BE2C (cell line): ENCODE measurements at regions not wholly inside any gene's neighbourhood (a gene's known extent, or its start where the extent isn't known, plus 50 kb on each side); places are given as distances from the start of the nearest gene placed in this dataset.

Experiments used
- DNase-seq: peaks from one replicate; pipeline ENCODE4 v3.0.0-alpha.2; 2020
- H3K27me3 ChIP-seq: fragments of 250-450 bp; sonication (Bioruptor Pico); 2 replicates; pipeline ENCODE4 v1.5.1; 2020; ENCODE audit warnings: mild to moderate bottlenecking
- H3K36me3 ChIP-seq: fragments of 250-450 bp; sonication (Bioruptor Pico); 2 replicates; pipeline ENCODE4 v1.5.1; 2020; ENCODE audit warnings: mild to moderate bottlenecking
- H3K4me1 ChIP-seq: fragments of 250-450 bp; sonication (Bioruptor Pico); 2 replicates; pipeline ENCODE4 v1.5.1; 2020
- H3K4me3 ChIP-seq: 2 replicates; pipeline ENCODE4 v1.5.1; 2011; ENCODE audit warnings: low read depth, low read length
- H3K9me3 ChIP-seq: fragments of 250-450 bp; sonication (Bioruptor Pico); 2 replicates; pipeline ENCODE4 v1.5.1; 2020
- CTCF ChIP-seq: IDR thresholded peaks from 2 replicates; pipeline ENCODE4 v1.5.1; 2012; ENCODE audit warnings: mild to moderate bottlenecking, low read depth, low read length

GRCh38 chr1:209485167-209485566 is 98.3 kb upstream of the CAMK1G start:
- Histone ChIP-seq H3K9me3 (no peaks in the 10 kb centered on the region), H3K4me1 (peaks cover 9% of the 10 kb centered on the region), H3K4me3 (no peak overlapping the region), H3K36me3 (no peaks in the 10 kb centered on the region), H3K27me3 (no peaks in the 10 kb centered on the region)
- TF ChIP-seq CTCF: no peak
- DNase-seq: peak; percentile 86

- no peak for TF ChIP-seq CTCF
- no peaks in the 10 kb centered on the region for H3K9me3 ChIP-seq
Measured at GRCh38 chr1:209485751-209486150, 97.8 kb upstream of the CAMK1G start.

GRCh38 chr1:209486861-209487593 is 96.5 kb upstream of the CAMK1G start:
- Histone ChIP-seq H3K9me3 (no peaks in the 10 kb centered on the region), H3K4me1 (peaks cover 9% of the 10 kb centered on the region), H3K4me3 (no peak overlapping the region), H3K27me3 (no peaks in the 10 kb centered on the region), H3K36me3 (no peaks in the 10 kb centered on the region)
- no peak for TF ChIP-seq CTCF
- no peak for DNase-seq

More at GRCh38 chr1:209485751-209486150, 97.8 kb upstream of the CAMK1G start:
- no peak for DNase-seq
- no peaks in the 10 kb centered on the region for H3K36me3 ChIP-seq
- no peaks in the 10 kb centered on the region for H3K27me3 ChIP-seq
- H3K4me1 ChIP-seq: peaks cover 9% of the 10 kb centered on the region
- no peak overlapping the region for H3K4me3 ChIP-seq

- H3K9me3 ChIP-seq: no peaks in the 10 kb centered on the region
- TF ChIP-seq CTCF: peak; percentile 63
- H3K4me3 ChIP-seq: no peak overlapping the region
- no peaks in the 10 kb centered on the region for H3K27me3 ChIP-seq
- H3K4me1 ChIP-seq: peaks cover 9% of the 10 kb centered on the region
- no peaks in the 10 kb centered on the region for H3K36me3 ChIP-seq
- no peak for DNase-seq
Measured at GRCh38 chr1:209490013-209490412, 93.5 kb upstream of the CAMK1G start.

- Histone ChIP-seq H3K4me1 (peaks cover 4% of the 10 kb centered on the region), H3K4me3 (no peak overlapping the region), H3K36me3 (no peaks in the 10 kb centered on the region), H3K9me3 (no peaks in the 10 kb centered on the region), H3K27me3 (no peaks in the 10 kb centered on the region)
- DNase-seq: no peak
- TF ChIP-seq CTCF: no peak
Measured at GRCh38 chr1:209491031-209491430, 92.5 kb upstream of the CAMK1G start.

GRCh38 chr1:209491496-209491895 is 92.0 kb upstream of the CAMK1G start:
- no peak overlapping the region for H3K4me3 ChIP-seq
- no peaks in the 10 kb centered on the region for H3K27me3 ChIP-seq
- no peak for DNase-seq
- H3K9me3 ChIP-seq: no peaks in the 10 kb centered on the region
- no peaks in the 10 kb centered on the region for H3K36me3 ChIP-seq
- peaks cover 3% of the 10 kb centered on the region; the same call in 1 of the 2 replicates for H3K4me1 ChIP-seq
- TF ChIP-seq CTCF: no peak
